ENCODE measurements at regions not wholly inside any gene's neighbourhood (a gene's known extent, or its start where the extent isn't known, plus 50 kb on each side); places are given as distances from the start of the nearest gene placed in this dataset.
"Not testable (repeated sequence)": the region's sequence is repeated elsewhere in the genome, so short reads cannot be mapped to it uniquely, and the experiment has no call there.

DNA sequence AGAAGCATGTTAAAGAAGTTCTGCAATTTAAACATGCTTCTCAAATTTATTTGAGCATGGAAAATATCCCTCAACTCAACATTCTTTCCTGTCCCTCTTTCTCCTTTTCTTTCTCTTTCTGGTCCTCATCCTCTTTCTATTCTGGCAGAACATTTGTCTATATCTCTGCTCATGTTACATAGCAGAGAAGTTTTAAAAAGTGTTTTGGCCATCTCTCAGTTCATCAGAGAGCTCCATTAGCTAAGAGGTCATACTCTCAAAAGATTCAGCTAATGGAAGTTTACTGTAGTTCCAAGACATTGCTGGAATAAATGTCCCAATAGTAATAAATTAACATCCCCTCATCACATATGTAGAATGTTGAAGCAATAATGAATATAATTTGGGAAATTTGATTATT is 53.5 kb downstream of the XCL2 start:
- H3K27me3 ChIP-seq (ENCODE audit: insufficient read depth, low read depth, severe bottlenecking), result no peaks in the 10 kb centered on the region
- H3K36me3 ChIP-seq, result no peaks in the 10 kb centered on the region
- H3K27ac ChIP-seq, result no peak overlapping the region
- DNase-seq, result no peak
- no peaks in the 10 kb centered on the region for H3K9me3 ChIP-seq (ENCODE audit: severe bottlenecking)
- H3K4me3 ChIP-seq (ENCODE audit: low read depth, low read length), result no peak overlapping the region
- TF ChIP-seq, protein P1, sequence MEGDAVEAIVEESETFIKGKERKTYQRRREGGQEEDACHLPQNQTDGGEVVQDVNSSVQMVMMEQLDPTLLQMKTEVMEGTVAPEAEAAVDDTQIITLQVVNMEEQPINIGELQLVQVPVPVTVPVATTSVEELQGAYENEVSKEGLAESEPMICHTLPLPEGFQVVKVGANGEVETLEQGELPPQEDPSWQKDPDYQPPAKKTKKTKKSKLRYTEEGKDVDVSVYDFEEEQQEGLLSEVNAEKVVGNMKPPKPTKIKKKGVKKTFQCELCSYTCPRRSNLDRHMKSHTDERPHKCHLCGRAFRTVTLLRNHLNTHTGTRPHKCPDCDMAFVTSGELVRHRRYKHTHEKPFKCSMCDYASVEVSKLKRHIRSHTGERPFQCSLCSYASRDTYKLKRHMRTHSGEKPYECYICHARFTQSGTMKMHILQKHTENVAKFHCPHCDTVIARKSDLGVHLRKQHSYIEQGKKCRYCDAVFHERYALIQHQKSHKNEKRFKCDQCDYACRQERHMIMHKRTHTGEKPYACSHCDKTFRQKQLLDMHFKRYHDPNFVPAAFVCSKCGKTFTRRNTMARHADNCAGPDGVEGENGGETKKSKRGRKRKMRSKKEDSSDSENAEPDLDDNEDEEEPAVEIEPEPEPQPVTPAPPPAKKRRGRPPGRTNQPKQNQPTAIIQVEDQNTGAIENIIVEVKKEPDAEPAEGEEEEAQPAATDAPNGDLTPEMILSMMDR (IDR thresholded peaks at IDR 0.05; ENCODE audit: low read depth, low read length), result no peak

DNA sequence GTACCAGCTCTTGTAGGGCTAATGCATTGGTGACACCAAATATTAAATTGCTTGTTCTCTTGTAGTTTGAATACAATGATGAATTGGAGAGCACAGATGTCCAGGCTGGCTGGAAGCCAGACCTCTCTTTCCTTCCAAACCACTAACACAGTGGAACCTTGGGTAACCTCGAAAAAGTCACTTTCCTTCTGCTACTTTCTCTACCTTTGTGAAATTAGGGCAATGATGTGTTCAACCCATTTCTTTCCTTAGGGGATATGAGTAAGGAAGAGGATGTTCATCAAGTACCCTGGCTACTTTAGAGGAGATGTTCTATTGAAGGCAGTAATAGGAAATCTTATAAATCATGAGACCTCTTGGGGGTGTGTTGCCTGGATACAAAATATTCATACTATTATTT is 55.7 kb downstream of the XCL2 start:
- DNase-seq, result no peak
- TF ChIP-seq, protein P1 (IDR thresholded peaks at IDR 0.05; ENCODE audit: low read depth, low read length), result no peak

DNA sequence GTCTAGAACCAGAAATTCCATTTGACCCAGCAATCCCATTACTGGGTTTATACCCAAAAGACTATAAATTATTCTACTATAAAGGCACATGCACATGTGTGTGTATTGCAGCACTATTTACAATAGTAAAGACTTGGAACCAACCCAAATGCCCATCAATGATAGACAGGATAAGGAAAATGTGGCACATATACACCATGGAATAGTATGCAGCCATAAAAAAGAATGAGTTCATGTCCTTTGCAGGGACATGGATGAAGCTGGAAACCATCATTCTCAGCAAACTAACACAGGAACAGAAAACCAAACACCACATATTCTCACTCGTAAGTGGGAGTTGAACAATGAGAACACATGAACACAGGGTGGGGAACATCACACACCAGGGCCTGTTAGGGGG is 57.0 kb downstream of the XCL2 start:
- H3K4me3 ChIP-seq (ENCODE audit: low read depth, low read length); H3K27ac ChIP-seq; H3K9me3 ChIP-seq (ENCODE audit: severe bottlenecking); H3K36me3 ChIP-seq; H3K27me3 ChIP-seq (ENCODE audit: insufficient read depth, low read depth, severe bottlenecking); DNase-seq: not testable (repeated sequence)

More for the DNA sequence above, 55.7 kb downstream of the XCL2 start:
- H3K27me3 ChIP-seq (ENCODE audit: insufficient read depth, low read depth, severe bottlenecking), result no peaks in the 10 kb centered on the region
- H3K36me3 ChIP-seq, result no peaks in the 10 kb centered on the region
- no peaks in the 10 kb centered on the region for H3K9me3 ChIP-seq (ENCODE audit: severe bottlenecking)
- H3K27ac ChIP-seq, result no peak overlapping the region
- no peak overlapping the region for H3K4me3 ChIP-seq (ENCODE audit: low read depth, low read length)

DNA sequence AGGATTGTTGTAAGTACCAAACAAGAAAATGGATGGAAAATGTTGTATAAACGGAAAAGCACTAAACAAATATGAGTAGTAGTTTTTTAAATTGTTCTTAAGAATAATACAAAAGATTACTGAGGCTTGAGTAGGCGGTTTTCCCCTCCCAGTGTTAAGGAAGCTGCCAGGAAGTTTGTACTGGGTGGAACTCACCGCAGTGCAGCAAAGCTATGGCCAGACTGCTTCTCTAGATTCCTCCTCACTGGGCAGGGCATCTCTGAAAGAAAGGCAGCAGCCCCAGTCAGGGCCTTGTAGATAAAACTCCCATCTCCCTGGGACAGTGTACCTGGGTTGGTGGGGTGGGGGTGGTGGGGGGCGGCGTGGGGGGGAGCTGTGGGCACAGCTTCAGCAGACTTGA is 58.7 kb downstream of the XCL2 start:
- no peak for DNase-seq
- no peak overlapping the region for H3K27ac ChIP-seq
- H3K4me3 ChIP-seq (ENCODE audit: low read depth, low read length), result no peak overlapping the region
- no peaks in the 10 kb centered on the region for H3K36me3 ChIP-seq
- H3K9me3 ChIP-seq (ENCODE audit: severe bottlenecking), result no peaks in the 10 kb centered on the region
- TF ChIP-seq, protein P1 (IDR thresholded peaks at IDR 0.05; ENCODE audit: low read depth, low read length), result no peak
- no peaks in the 10 kb centered on the region for H3K27me3 ChIP-seq (ENCODE audit: insufficient read depth, low read depth, severe bottlenecking)

DNA sequence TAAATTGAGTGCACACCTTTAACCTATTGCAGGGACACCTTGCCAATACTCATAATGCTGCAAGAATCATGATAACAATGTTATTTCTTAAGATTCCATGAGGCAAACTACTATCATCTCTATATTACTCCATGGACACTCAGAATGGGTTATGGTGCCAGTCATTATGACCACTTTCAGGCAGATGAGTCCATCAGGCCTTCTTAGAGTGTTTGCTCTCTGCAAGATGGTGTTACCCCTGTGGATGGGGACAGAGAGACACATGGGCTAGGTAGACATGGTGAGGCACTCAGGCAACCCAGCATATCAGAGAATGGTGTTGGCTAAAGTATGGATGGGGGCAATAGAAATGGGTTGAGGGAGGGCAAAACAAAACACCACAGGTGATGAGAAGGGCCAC is 59.7 kb downstream of the XCL2 start:
- Histone ChIP-seq H3K27ac (no peak overlapping the region), H3K27me3 (ENCODE audit: insufficient read depth, low read depth, severe bottlenecking) (no peaks in the 10 kb centered on the region), H3K9me3 (ENCODE audit: severe bottlenecking) (no peaks in the 10 kb centered on the region), H3K36me3 (no peaks in the 10 kb centered on the region), H3K4me3 (ENCODE audit: low read depth, low read length) (no peak overlapping the region)
- TF ChIP-seq, protein P1 (IDR thresholded peaks at IDR 0.05; ENCODE audit: low read depth, low read length), result no peak
- no peak for DNase-seq

DNA sequence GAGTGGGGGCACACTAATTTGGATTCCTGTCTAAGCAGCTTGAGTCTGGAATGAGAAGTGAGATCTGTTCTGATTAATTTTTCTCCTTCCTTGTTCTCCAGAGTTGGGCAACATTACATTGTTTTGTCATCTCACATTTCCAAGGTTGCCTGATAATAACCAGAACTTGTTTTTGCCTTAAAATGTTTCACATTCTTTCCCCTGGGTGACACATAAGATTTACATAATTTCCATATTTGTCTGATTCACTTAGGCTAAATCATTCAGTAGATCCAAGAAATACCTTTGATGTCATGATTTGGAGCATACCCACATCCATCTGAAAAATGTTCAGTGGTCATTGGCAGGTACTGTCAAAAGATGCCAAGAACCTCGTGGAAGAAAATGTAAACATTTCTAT is 60.3 kb downstream of the XCL2 start:
- Histone ChIP-seq H3K27me3 (ENCODE audit: insufficient read depth, low read depth, severe bottlenecking) (no peaks in the 10 kb centered on the region), H3K36me3 (no peaks in the 10 kb centered on the region), H3K4me3 (ENCODE audit: low read depth, low read length) (no peak overlapping the region), H3K27ac (no peak overlapping the region), H3K9me3 (ENCODE audit: severe bottlenecking) (no peaks in the 10 kb centered on the region)
- no peak for DNase-seq
- TF ChIP-seq, protein P1 (IDR thresholded peaks at IDR 0.05; ENCODE audit: low read depth, low read length), result no peak
